Fibroblast of mammary gland (primary cell): ENCODE measurements at regions not wholly inside any gene's neighbourhood (a gene's known extent, or its start where the extent isn't known, plus 50 kb on each side); places are given as distances from the start of the nearest gene placed in this dataset.
"Not testable (repeated sequence)": the region's sequence is repeated elsewhere in the genome, so short reads cannot be mapped to it uniquely, and the experiment has no call there.

Experiments
- DNase-seq: peaks from one replicate; pipeline ENCODE4 v3.0.0-alpha.2; 2010; ENCODE audit warnings: low read depth
- H3K4me3 ChIP-seq: 2 replicates; pipeline ENCODE4 v1.5.1; 2011; ENCODE audit warnings: low read depth, mild to moderate bottlenecking, low read length, moderate library complexity; ENCODE audit not compliant: control insufficient read depth
- TF ChIP-seq, protein P1 (sequence below): conservative IDR thresholded peaks from 2 replicates; pipeline ENCODE4 v1.5.1; 2011; ENCODE audit warnings: low read depth, low read length, inconsistent platforms; ENCODE audit not compliant: control insufficient read depth, insufficient read depth

DNA sequence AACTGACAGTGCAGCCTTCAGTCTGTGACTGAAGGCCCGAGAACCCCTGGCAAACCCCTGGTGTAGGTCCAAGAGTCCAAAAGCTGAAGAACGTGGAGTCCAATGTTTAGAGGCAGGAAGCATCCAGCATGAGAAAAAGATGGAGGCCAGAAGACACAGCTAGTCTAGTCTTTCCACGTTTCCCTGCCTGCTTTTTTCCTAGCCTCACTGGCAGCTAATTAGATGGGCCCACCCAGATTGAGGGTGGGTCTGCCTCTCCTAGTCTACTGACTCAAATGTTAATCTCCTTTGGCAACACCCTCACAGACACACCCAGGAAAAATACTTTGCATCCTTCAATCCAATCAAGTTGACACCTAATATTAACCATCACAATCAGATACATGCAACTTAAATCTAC is 87.8 kb downstream of the TENT5D start:
- DNase-seq, H3K4me3 ChIP-seq: not testable (repeated sequence)

DNA sequence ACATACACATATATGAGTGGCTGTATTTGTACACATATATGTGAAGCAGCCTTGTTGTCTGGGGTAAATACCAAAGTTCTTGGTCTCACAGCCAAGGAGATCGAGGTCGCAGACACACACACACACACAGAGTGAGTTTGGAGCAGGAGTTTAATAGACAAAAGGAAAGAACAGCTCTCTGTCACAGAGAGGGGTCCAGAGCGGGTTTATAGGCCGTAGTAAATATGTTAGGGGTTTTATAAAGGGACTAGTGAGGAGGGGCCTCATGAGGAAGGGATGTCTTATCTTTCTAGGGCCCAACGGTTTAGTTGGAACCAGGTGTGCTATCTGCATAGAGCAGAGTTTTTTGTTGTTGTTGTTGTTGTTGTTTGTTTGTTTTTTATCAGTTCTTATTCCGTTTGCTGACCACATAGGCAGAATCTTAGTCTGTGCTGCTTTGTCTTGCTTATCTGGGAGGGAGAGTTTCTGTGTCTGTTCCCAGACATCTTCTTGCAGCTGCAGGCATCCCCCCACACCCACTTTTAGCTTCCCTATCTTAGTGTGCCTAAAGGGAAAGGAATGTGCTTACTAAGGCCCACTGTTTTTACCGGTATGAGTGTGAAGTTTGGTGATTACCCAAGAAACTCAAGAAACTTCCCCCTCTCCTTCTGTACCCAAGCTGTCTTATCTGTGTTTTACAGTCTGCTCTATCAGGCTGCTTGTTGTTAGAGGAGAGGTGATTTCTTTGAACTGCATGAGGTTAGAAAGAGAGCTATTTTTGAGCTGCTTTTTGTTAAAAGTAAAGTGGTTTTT is 91.9 kb downstream of the TENT5D start:
- no peak overlapping the region for H3K4me3 ChIP-seq
- TF ChIP-seq, protein P1, sequence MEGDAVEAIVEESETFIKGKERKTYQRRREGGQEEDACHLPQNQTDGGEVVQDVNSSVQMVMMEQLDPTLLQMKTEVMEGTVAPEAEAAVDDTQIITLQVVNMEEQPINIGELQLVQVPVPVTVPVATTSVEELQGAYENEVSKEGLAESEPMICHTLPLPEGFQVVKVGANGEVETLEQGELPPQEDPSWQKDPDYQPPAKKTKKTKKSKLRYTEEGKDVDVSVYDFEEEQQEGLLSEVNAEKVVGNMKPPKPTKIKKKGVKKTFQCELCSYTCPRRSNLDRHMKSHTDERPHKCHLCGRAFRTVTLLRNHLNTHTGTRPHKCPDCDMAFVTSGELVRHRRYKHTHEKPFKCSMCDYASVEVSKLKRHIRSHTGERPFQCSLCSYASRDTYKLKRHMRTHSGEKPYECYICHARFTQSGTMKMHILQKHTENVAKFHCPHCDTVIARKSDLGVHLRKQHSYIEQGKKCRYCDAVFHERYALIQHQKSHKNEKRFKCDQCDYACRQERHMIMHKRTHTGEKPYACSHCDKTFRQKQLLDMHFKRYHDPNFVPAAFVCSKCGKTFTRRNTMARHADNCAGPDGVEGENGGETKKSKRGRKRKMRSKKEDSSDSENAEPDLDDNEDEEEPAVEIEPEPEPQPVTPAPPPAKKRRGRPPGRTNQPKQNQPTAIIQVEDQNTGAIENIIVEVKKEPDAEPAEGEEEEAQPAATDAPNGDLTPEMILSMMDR: no peak
- DNase-seq: no peak

DNA sequence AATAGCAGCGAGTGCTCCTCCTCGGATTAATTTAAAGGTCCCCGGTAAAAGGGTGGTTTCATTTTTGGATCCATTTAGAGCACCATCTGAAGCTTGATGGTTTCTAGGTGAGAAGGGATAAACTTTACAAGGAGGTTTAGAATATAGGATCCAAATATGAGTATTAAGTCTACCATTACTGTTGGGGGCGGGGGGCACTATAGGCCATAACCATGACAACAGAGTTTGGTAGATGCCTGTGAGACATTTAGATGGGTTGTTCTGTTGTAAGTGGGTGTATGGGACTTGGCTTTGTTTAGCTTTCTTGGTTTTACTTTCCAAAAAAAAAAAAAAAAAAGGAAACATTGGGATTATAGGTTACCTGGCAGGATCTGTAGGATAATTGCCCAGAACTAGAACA is 92.7 kb downstream of the TENT5D start:
- TF ChIP-seq, protein P1: no peak

DNA sequence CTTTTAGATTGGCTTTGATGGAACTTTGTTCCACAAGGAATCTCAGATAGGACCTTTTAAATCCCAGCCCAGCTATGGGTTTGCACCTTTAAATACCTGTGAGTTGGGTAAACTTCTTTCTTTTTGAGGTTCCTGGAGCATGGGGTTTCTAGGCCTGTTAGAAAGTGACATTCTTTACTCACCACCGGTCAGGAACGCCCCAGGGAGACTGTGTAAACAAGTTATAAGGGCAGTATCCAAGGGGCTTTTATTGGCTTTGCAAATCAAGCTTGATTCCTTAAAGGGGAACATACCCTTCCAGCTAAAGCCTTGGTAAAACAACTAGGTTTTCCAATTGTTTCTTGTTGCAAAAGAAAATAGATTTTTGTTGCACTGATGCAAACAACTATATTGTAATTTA is 93.4 kb downstream of the TENT5D start:
- TF ChIP-seq, protein P1: no peak
- no peak overlapping the region for H3K4me3 ChIP-seq

More for the DNA sequence above, 92.7 kb downstream of the TENT5D start:
- no peak overlapping the region for H3K4me3 ChIP-seq
- no peak for DNase-seq

DNA sequence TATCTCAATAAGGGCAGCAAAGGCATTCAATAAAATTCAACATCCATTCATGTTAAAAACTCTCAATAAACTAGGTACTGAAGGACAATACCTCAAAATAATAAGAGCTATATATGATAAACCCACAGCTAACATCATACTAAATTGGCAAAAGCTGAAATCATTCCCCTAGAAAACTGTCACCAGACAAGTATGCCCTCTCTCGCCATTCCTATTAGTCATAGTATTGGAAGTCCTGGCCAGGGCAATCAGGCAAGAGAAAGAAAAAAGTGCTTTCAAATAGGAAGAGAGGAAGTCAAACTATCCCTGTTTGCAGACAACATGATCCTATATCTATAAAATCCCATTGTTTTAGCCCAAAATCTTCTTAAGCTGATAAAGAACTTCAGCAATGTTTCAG is 116.8 kb downstream of the TENT5D start:
- no peak overlapping the region for H3K4me3 ChIP-seq
- TF ChIP-seq, protein P1: no peak
- DNase-seq: no peak

More for the DNA sequence above, 93.4 kb downstream of the TENT5D start:
- DNase-seq: no peak

DNA sequence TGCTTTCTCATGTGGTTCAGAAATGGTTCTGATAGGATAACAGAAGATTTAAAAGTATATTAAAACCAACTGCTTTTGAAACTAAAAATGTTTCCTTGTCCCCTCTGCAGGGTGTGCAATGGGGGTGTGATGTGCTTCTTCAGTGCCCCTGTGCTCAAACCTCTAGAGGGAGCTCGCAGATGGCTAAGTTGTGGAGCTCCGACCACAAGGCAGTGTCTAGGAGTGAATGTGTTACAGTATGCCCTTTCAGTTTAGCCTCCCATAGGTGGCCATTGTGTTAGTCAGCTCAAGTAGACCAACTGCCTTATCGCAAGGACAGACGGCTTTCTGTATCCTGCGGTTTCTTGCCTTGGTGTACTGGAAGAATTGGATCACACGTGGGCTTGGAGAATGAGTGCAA is 130.5 kb downstream of the TENT5D start:
- TF ChIP-seq, protein P1: no peak
- no peak for DNase-seq
- H3K4me3 ChIP-seq: no peak overlapping the region

DNA sequence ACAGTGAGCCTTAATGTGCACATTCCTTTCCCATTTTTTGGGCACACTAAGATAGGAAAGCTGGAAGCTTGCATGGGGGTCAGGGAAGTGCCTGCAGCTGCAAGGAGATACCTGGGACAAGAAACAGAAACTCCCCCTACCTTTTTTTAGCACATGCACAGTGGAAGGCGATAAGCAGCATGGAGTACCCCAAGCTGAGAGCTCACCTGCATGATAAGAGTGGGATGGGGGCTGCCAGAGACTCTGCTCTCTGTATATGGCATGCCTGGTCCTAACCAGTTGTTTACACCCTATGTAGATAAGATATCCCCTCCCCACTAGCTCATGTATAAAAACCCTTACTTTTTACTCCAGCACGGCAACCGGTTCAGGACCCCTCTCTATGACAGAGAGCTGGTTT is 135.9 kb downstream of the TENT5D start:
- no peak for DNase-seq
- no peak overlapping the region for H3K4me3 ChIP-seq
- TF ChIP-seq, protein P1: no peak
